K562 (cell line): ENCODE measurements at regions not wholly inside any gene's neighbourhood (a gene's known extent, or its start where the extent isn't known, plus 50 kb on each side); places are given as distances from the start of the nearest gene placed in this dataset.
A peak's percentile ranks its signal among the peaks of the same experiment; 100 is the strongest.

Experiments
- ATAC-seq: fragments of 200-7000 bp; cut with Tn5 transposase; 3 replicates; pipeline ENCODE4 v1.9.1; 2020; ENCODE audit warnings: moderate library complexity
- BruUV-seq: library from RNA; stranded (reverse); fragments of 400-500 nt; replicated peaks from 2 replicates; lab custom pipeline; 2021; lab: Mats Ljungman, UMichigan
- CTCF ChIA-PET: fragments of 300-600 bp; formaldehyde crosslinking; extraction: SDS; loops from one replicate; lab custom pipeline; 2021; ENCODE audit warnings: low intra/inter-chr PET ratio; lab: Yijun Ruan, JAX
- POLR2A ChIA-PET: fragments of 300-600, 350-650 bp; sonication (Branson Sonifier 250); formaldehyde crosslinking; extraction: SDS; loops from one replicate; lab custom pipeline; 2021; ENCODE audit warnings: antibody characterized with exemption, inconsistent platforms; lab: Yijun Ruan, JAX
- DNase-seq, 4 experiments: peaks; one replicate each; pipeline versions ENCODE4 v3.0.0 to v3.0.0-alpha.2; 2011 to 2018; ENCODE audit warnings: low spot score in 3 of 4, mixed read lengths in 3 of 4; ENCODE audit errors: extremely low read depth in 1 of 4
- FAIRE-seq: peaks from 2 replicates; lab custom pipeline; 2011; peaks lifted over from hg19 to GRCh38; lab: Jason Lieb, UNC
- H2AFZ ChIP-seq: 2 replicates; pipeline ENCODE4 v1.6.0; 2011; ENCODE audit warnings: low read depth, low read length, control low read depth, inconsistent platforms
- H3K27ac ChIP-seq: fragments of 200-600 bp; 3 replicates; pipeline ENCODE4 v1.8.0; 2011; ENCODE audit warnings: low read depth, mild to moderate bottlenecking, control low read depth, inconsistent platforms, low read length, moderate library complexity, mixed read lengths; ENCODE audit errors: extremely low read depth
- H3K27me3 ChIP-seq, 2 experiments: fragments of 300-600 bp in 1 of 2; 2 replicates in 1 of 2; 3 replicates in 1 of 2; pipeline versions ENCODE4 v1.6.0 to v1.8.0; 2011; ENCODE audit warnings: inconsistent platforms in 2 of 2, low read length in 2 of 2, mild to moderate bottlenecking in 1 of 2, mixed read lengths in 1 of 2, moderate library complexity in 1 of 2; ENCODE audit not compliant: control insufficient read depth in 2 of 2, insufficient read depth in 2 of 2
- H3K36me3 ChIP-seq: fragments of 300-600 bp; 3 replicates; pipeline ENCODE4 v1.8.0; 2011; ENCODE audit warnings: mild to moderate bottlenecking, low read length, inconsistent platforms; ENCODE audit not compliant: control insufficient read depth, insufficient read depth
- H3K4me1 ChIP-seq, 2 experiments: fragments of 200-600 bp in 1 of 2; replicated peaks in 1 of 2; 2 replicates in 1 of 2; 3 replicates in 1 of 2; pipeline versions ENCODE4 v1.5.1 to v1.8.0; 2011; ENCODE audit warnings: inconsistent platforms in 2 of 2, low read length in 2 of 2, mild to moderate bottlenecking in 1 of 2, mixed read lengths in 1 of 2, moderate library complexity in 1 of 2; ENCODE audit not compliant: control insufficient read depth in 2 of 2, insufficient read depth in 2 of 2
- H3K4me2 ChIP-seq: 2 replicates; pipeline ENCODE4 v1.6.1; 2011; ENCODE audit warnings: low read length, control low read depth, inconsistent platforms, mixed read lengths; ENCODE audit not compliant: insufficient read depth
- H3K4me3 ChIP-seq: fragments of 200-600 bp; sonication (generic), shearing (Covaris generic); 2 replicates; pipeline ENCODE4 v1.5.1; 2016; ENCODE audit warnings: control low read depth, inconsistent platforms
- H3K79me2 ChIP-seq: fragments of 200-600 bp; 3 replicates; pipeline ENCODE4 v1.8.0; 2011; ENCODE audit warnings: low read length, inconsistent platforms; ENCODE audit not compliant: control insufficient read depth, insufficient read depth
- H3K9ac ChIP-seq, 2 experiments: 2 replicates each; pipeline versions ENCODE4 v1.6.0 to v1.6.1; 2011; ENCODE audit warnings: low read depth in 2 of 2, low read length in 2 of 2, control low read depth in 1 of 2, inconsistent platforms in 1 of 2, mild to moderate bottlenecking in 1 of 2, mixed read lengths in 1 of 2; ENCODE audit not compliant: insufficient read depth in 1 of 2
- H3K9me1 ChIP-seq: one replicate; pipeline ENCODE4 v1.6.0; 2011; ENCODE audit warnings: inconsistent platforms, mild to moderate bottlenecking, low read length, moderate library complexity; ENCODE audit not compliant: control insufficient read depth, insufficient read depth
- H3K9me3 ChIP-seq: replicated peaks from 2 replicates; pipeline ENCODE4 v1.5.1; 2011; ENCODE audit warnings: low read depth, low read length, inconsistent platforms; ENCODE audit not compliant: control insufficient read depth, insufficient read depth
- H4K20me1 ChIP-seq: replicated peaks from 2 replicates; pipeline ENCODE4 v1.6.1; 2011; ENCODE audit warnings: low read length, inconsistent platforms, mixed read lengths; ENCODE audit not compliant: control insufficient read depth, insufficient read depth
- WGBS: fragments of 100-300 bp; shearing (Covaris generic); methylation state at CpG from one replicate; pipeline ENCODE4 v1.1.6; 2016; ENCODE audit warnings: low coverage, mixed read lengths; ENCODE audit not compliant: insufficient coverage; ENCODE audit errors: missing lambda C conversion rate; 5-methylcytosine and 5-hydroxymethylcytosine counted together
- in situ Hi-C: fragments of 300-500 bp; cut with MboI; formaldehyde crosslinking; loops from 4 replicates; pipeline ENCODE4 v1.15.0; 2018; ENCODE audit warnings: inconsistent platforms, mixed read lengths
- intact Hi-C: fragments of 100-400 bp; cut with micrococcal nuclease; formaldehyde crosslinking; loops from 2 replicates; pipeline ENCODE4 v1.14.2; 2022
- TF ChIP-seq, protein P1 (sequence below): fragments of 200-800 bp; sonication (Bioruptor generic); IDR thresholded peaks from 2 replicates; pipeline ENCODE4 v1.6.1; 2017; ENCODE audit warnings: missing genetic modification characterization, missing compliant biosample characterization
- TF ChIP-seq, protein P2 (sequence below): fragments of 450-650 bp; IDR thresholded peaks from 2 replicates; pipeline ENCODE4 v1.6.1; 2016

DNA sequence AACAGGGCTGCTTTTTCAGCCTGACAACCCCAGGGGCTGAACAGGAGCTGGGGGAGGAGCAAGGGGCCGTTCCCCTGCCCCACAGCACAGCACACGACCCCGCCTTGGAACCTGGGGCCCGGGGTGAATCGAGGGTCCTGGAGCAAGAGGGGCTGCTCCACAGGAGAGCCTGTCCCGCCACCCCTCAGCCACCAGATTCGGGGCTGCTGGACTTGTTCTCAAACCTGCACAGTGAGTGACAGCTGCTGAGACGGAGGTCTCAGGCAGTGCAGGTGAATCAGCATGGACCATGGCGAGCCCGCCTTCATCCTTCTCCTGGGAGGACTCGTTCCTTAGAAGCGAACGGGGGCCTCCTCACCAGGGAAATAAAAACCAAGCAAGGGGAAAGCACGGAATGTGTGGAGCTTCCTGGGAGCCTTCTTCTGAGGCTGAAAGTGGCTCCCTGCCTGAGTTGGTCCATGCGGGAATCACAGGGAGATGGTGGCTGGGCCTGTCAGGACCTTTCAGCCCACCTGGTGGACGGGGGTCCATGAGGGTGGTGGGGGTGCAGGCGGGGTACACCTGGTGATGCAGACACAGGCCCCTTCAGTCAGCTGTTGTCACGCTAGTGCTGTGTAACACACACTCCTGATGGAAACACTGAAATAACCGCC is 125.4 kb downstream of the SIK1 start:
- POLR2A ChIA-PET: interaction anchor here (0.6 to 1.6 kb wide), 4 partner anchors 14 to 620 kb away, joined by 3 to 6 read pairs (median 4); no protein-coding TSS in a partner anchor
- no peak for FAIRE-seq

More for the DNA sequence above, 125.4 kb downstream of the SIK1 start:
- CTCF ChIA-PET: no interaction called here
- Histone ChIP-seq H3K9me3 (no peaks in the 10 kb centered on the region), H3K9me1 (no peaks in the 10 kb centered on the region), H3K4me3 (no peak overlapping the region), H3K27ac (no peak overlapping the region), H3K36me3 (no peaks in the 10 kb centered on the region), H3K9ac (peak overlapping the region in 1 of 2 experiments; percentile 26; a peak in 1 of 4 replicates), H3K79me2 (no peaks in the 10 kb centered on the region), H3K27me3 (peaks cover 61 to 98% of the 10 kb centered on the region in 2 experiments), H3K4me1 (peaks cover 7 to 41% of the 10 kb centered on the region in 2 experiments; a peak in 4 of 5 replicates), H2AFZ (no peak overlapping the region), H3K4me2 (no peak overlapping the region), H4K20me1 (no peaks in the 10 kb centered on the region; the same call in 1 of the 2 replicates)
- in situ Hi-C loops (no loop called here), intact Hi-C loops (no loop called here)
- no peak for ATAC-seq
- TF ChIP-seq, protein P1, sequence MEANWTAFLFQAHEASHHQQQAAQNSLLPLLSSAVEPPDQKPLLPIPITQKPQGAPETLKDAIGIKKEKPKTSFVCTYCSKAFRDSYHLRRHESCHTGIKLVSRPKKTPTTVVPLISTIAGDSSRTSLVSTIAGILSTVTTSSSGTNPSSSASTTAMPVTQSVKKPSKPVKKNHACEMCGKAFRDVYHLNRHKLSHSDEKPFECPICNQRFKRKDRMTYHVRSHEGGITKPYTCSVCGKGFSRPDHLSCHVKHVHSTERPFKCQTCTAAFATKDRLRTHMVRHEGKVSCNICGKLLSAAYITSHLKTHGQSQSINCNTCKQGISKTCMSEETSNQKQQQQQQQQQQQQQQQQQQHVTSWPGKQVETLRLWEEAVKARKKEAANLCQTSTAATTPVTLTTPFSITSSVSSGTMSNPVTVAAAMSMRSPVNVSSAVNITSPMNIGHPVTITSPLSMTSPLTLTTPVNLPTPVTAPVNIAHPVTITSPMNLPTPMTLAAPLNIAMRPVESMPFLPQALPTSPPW (CRISPR knock-in tag): no peak
- TF ChIP-seq, protein P2, sequence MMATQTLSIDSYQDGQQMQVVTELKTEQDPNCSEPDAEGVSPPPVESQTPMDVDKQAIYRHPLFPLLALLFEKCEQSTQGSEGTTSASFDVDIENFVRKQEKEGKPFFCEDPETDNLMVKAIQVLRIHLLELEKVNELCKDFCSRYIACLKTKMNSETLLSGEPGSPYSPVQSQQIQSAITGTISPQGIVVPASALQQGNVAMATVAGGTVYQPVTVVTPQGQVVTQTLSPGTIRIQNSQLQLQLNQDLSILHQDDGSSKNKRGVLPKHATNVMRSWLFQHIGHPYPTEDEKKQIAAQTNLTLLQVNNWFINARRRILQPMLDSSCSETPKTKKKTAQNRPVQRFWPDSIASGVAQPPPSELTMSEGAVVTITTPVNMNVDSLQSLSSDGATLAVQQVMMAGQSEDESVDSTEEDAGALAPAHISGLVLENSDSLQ: peak; percentile 44
- BruUV-seq: no TSS peak
- DNase-seq: no peak
- 7% methylated on average over 19 of the region's 19 CpGs for WGBS
